HUES64 (cell line): ENCODE measurements at regions not wholly inside any gene's neighbourhood (a gene's known extent, or its start where the extent isn't known, plus 50 kb on each side); places are given as distances from the start of the nearest gene placed in this dataset.

Experiments
- H3K27ac ChIP-seq: 2 replicates; pipeline ENCODE4 v1.7.0; 2013; ENCODE audit warnings: low read depth, low read length, inconsistent platforms
- H3K27me3 ChIP-seq: 2 replicates; pipeline ENCODE4 v1.6.1; 2013; ENCODE audit warnings: mild to moderate bottlenecking, low read length; ENCODE audit not compliant: insufficient read depth
- H3K36me3 ChIP-seq: 2 replicates; pipeline ENCODE4 v1.6.1; 2013; ENCODE audit warnings: mild to moderate bottlenecking, low read length; ENCODE audit not compliant: insufficient read depth
- H3K4me1 ChIP-seq: 2 replicates; pipeline ENCODE4 v1.6.1; 2013; ENCODE audit warnings: mild to moderate bottlenecking, low read length, moderate library complexity; ENCODE audit not compliant: insufficient read depth
- H3K4me3 ChIP-seq: 2 replicates; pipeline ENCODE4 v1.5.1; 2013; ENCODE audit warnings: mild to moderate bottlenecking, low read length, moderate library complexity
- H3K9ac ChIP-seq: 2 replicates; pipeline ENCODE4 v1.6.1; 2013; ENCODE audit warnings: mild to moderate bottlenecking, low read depth, low read length
- H3K9me3 ChIP-seq: 2 replicates; pipeline ENCODE4 v1.6.1; 2013; ENCODE audit warnings: low read depth, low read length; ENCODE audit not compliant: insufficient read depth
- WGBS: fragments of 150-250, 120-280 bp; methylation state at CpG from one replicate; pipeline ENCODE4 v1.1.7; 2013; ENCODE audit warnings: missing lambda C conversion rate; 5-methylcytosine and 5-hydroxymethylcytosine counted together

DNA sequence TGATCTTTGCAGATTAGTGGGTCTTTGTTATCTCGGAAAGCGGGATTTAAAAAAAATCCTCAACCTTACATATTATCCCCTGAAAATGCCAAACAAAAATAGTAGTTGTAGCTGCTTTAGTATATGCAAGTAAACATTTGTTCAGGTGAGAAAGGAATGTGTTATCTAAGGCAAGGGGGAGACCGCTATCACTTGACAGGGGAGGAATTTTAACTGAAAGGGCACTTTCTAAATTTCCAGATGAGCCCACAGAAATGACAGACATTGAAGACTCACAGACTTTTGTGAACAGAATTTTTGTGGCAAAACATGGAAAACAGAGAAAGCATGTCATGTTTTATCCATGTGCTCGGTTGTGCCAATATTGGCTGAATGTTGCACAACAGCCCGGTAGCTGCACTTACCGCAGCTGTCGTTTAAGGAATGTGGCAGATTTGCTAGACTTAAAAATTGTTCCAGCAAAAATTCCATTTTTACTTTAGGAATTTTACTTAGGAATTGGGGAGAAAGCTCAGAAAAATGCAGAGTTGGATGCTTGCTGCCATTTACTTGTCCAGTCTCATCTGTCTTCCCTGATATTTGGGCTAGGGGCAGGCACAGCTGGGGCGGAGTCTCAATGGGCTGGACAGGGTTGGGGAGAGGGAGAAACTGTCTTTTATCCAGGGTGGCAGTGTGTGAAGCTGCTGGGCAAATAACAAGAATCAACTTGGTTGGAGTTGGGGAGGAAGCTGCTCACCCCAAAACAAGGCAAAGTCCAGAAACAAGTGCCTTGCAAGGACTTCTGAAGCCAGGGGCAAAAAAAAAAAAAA lies 94.6 kb upstream of the RPS6KA3 start:
- 76% methylated on average over 6 of the region's 8 CpGs for WGBS
- Histone ChIP-seq H3K36me3 (no peaks in the 10 kb centered on the region), H3K9ac (no peak overlapping the region), H3K4me1 (peaks cover 25% of the 10 kb centered on the region; the same call in 1 of the 2 replicates), H3K27me3 (no peaks in the 10 kb centered on the region), H3K9me3 (no peaks in the 10 kb centered on the region), H3K27ac (no peak overlapping the region), H3K4me3 (no peak overlapping the region)

DNA sequence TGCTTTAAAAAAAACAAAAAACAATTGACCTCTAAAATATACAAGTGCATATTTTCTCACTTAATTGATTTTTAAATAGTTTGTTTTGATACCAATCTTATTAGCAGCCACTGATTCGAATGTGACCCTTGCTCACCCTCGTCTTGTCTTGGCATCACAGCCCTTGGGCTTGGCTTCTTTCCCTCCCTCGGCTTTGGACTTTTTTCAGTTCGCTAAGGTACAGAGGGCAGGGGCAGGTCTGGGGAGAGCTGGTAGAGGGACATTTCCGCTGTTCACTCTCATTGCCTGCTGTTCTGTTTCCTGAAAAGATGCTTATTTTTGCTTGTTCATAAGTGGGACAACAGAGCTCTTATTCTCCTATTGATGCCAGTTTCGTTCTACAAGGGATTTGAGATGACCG lies 88.5 kb upstream of the RPS6KA3 start:
- Histone ChIP-seq H3K27ac (no peak overlapping the region), H3K9me3 (no peaks in the 10 kb centered on the region), H3K4me3 (no peak overlapping the region), H3K9ac (no peak overlapping the region), H3K27me3 (no peaks in the 10 kb centered on the region), H3K4me1 (no peaks in the 10 kb centered on the region), H3K36me3 (no peaks in the 10 kb centered on the region)
- 96% methylated on average over 7 of the region's 7 CpGs for WGBS

DNA sequence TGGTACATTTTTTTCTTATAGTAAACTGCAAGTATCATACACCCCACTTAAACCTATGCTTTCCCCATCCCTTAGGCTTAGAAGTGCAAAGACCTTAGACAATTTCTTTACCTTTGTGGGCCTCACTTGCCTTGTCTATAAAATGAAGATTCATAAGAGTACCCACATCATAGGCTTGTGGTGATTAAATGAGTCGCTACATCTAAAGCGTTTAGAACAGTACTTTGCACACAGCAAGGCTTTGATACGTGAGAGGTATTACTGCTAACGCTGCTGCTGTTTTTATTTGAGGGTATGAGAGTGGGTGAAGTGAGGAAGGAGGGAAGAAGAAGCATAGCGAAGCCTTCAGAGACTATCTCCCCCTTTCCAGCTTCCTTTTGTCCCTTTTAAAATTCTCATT lies 87.8 kb upstream of the RPS6KA3 start:
- Histone ChIP-seq H3K27me3 (no peaks in the 10 kb centered on the region), H3K27ac (no peak overlapping the region)
- 95% methylated on average over 4 of the region's 5 CpGs for WGBS

DNA sequence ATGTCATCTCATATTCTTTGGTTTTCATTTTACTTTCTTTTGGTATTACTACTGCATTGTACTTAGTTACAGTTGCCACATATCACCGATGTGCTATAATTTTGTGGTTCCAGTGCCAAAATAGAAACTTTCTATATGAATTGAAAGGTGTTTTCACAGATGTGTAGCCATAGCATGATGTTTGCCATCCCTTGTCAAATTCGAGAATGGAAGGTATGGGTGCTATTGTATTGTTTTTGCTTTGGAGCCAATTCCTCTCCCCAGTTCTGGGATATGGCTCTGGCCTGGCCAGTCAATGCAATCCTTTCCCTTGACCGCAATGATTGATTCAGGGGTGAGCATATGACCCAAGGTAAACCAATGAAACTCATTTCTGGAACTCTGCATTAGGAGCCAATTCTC lies 86.2 kb upstream of the RPS6KA3 start:
- H3K36me3 ChIP-seq: no peaks in the 10 kb centered on the region
- WGBS: 92% methylated on average over 2 of the region's 3 CpGs

More for the DNA sequence above, 87.8 kb upstream of the RPS6KA3 start:
- H3K9me3 ChIP-seq: no peaks in the 10 kb centered on the region
- H3K9ac ChIP-seq: no peak overlapping the region
- H3K4me1 ChIP-seq: no peaks in the 10 kb centered on the region
- no peak overlapping the region for H3K4me3 ChIP-seq
- H3K36me3 ChIP-seq: no peaks in the 10 kb centered on the region

DNA sequence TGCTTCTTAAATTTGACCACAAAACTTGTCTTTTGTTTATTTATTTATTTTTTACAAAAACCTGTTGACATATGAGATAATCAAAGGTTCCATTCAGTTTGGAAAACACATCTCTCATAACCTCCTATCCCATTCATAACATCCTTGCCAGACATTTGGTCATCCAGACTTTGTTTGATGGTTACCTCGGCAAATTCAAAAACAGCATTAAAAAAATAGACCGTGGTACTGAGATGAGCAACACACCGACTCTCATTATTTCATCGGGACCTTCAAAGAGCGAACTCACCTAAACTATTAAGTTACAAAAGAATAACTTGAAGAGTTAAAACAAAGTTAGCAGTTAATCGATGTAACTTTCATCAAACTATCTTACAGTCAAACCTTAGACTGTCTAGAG lies 85.8 kb upstream of the RPS6KA3 start:
- no peak overlapping the region for H3K9ac ChIP-seq
- no peaks in the 10 kb centered on the region for H3K36me3 ChIP-seq
- no peak overlapping the region for H3K4me3 ChIP-seq
- no peaks in the 10 kb centered on the region for H3K27me3 ChIP-seq
- 92% methylated on average over 5 of the region's 6 CpGs for WGBS
- H3K9me3 ChIP-seq: no peaks in the 10 kb centered on the region
- no peaks in the 10 kb centered on the region for H3K4me1 ChIP-seq
- H3K27ac ChIP-seq: no peak overlapping the region

More for the DNA sequence above, 86.2 kb upstream of the RPS6KA3 start:
- no peak overlapping the region for H3K9ac ChIP-seq
- no peaks in the 10 kb centered on the region for H3K27me3 ChIP-seq
- no peak overlapping the region for H3K4me3 ChIP-seq
- no peaks in the 10 kb centered on the region for H3K9me3 ChIP-seq
- H3K27ac ChIP-seq: no peak overlapping the region
- no peaks in the 10 kb centered on the region for H3K4me1 ChIP-seq

DNA sequence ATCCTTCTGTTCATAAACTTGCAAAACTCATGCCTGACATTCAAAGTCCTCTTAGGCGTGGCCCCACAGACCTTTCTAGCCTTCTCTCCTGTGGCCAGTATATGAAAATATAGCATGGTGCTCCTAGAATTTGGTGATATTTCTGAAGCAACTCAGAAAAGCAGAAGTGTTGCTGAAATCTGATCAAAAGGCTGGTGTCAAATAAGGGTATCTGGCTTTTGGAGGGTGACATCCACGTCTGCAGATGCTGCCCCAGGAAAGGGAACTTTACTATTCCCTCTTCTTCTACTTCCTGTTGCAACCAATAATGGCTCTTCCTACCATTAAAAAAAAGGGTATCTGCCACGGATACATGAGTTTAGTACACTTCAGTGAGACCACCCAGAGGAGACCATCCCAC lies 83.9 kb upstream of the RPS6KA3 start:
- no peak overlapping the region for H3K9ac ChIP-seq
- no peaks in the 10 kb centered on the region for H3K4me1 ChIP-seq
- no peaks in the 10 kb centered on the region for H3K27me3 ChIP-seq
- H3K9me3 ChIP-seq: no peaks in the 10 kb centered on the region
- 83% methylated on average over 3 of the region's 3 CpGs for WGBS
- no peak overlapping the region for H3K4me3 ChIP-seq
- no peaks in the 10 kb centered on the region for H3K36me3 ChIP-seq
- no peak overlapping the region for H3K27ac ChIP-seq

DNA sequence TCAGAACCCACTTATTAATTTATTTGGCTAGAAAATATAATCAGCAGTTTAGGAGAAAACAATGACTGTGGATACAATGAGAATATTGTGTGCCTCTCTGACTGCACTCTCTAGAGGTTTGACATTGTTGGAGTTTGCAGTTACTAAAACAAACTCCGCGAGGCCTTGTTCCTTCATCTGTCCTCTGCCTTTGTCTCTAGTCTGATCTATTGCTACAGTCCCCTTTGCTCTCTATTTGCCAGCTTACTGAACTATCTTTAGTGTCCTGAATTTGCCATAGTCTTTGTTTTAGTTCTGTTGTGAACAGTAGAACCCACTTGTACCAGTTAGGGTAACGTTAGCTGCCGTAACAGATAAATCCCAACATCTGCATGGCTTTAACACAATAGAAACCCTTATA lies 81.4 kb upstream of the RPS6KA3 start:
- Histone ChIP-seq H3K36me3 (no peaks in the 10 kb centered on the region), H3K27me3 (no peaks in the 10 kb centered on the region), H3K9ac (no peak overlapping the region), H3K9me3 (no peaks in the 10 kb centered on the region), H3K4me1 (no peaks in the 10 kb centered on the region), H3K4me3 (no peak overlapping the region), H3K27ac (no peak overlapping the region)
- WGBS: 91% methylated on average over 4 of the region's 4 CpGs

DNA sequence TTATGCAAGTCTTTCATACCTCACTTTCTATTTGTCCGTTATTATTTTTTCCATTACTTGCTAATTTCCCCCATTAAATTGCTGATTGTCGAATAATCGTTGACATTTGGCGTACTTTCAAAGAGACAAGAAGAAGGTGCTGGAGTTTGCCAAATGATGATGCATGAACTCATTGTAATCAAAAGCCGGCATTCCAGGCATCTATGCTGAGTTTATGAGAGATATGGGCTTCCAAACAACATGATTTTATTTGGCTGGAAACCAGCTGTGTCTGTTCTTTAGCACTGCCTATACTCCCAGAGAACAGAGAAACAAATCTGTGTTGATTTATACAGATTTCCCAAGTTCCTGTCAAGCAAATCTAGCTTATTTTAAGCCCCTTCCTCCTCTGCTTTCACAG lies 80.8 kb upstream of the RPS6KA3 start:
- no peaks in the 10 kb centered on the region for H3K4me1 ChIP-seq
- no peak overlapping the region for H3K27ac ChIP-seq
- no peaks in the 10 kb centered on the region for H3K36me3 ChIP-seq
- no peak overlapping the region for H3K9ac ChIP-seq
- H3K4me3 ChIP-seq: no peak overlapping the region
- H3K27me3 ChIP-seq: no peaks in the 10 kb centered on the region
- 95% methylated on average over 5 of the region's 5 CpGs for WGBS
- H3K9me3 ChIP-seq: no peaks in the 10 kb centered on the region

DNA sequence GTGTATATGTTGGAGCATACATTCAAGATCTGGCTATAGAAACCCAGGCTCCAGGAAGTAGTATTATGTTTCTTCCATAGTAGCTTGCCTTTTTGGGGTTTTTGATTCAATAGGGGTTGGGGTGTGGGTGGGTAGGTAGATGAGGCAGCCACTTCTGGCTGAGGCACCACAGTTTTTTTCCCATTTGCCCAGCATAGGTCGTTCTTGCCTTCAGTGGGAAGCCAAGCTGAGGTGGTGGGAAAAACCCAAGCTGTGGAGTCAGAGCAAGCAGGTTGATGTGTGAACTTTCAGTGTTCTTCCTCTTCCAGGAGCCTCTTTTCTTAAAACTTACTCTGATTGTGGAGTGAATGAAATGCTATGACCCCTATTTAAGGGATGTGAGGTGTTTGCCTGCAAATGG lies 67.0 kb upstream of the RPS6KA3 start:
- Histone ChIP-seq H3K9ac (no peak overlapping the region), H3K27me3 (peaks cover 60% of the 10 kb centered on the region), H3K27ac (no peak overlapping the region), H3K4me3 (no peak overlapping the region), H3K9me3 (no peaks in the 10 kb centered on the region), H3K36me3 (no peaks in the 10 kb centered on the region), H3K4me1 (no peaks in the 10 kb centered on the region; the same call in 1 of the 2 replicates)
- 11% methylated on average over 1 of the region's 1 CpG for WGBS

DNA sequence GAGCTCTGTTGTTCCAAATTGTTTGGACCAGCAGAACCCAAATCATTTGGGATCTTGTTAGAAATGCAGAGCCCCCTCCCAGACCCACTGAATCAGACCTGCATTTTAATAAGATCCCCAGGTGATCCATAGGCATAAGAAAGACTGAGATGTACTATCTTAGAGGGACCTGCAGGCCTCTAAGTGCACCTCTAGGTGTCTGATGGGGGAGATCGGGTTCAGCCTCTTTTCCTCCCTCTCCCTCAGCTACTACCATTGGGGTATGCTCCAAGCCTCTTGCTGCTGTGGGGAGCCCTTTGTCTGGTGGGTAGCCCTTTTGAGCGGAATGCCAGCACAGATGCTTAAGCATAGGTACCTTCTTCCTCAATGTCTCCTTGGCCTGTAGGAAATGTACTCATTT lies 63.8 kb upstream of the RPS6KA3 start:
- Histone ChIP-seq H3K9ac (no peak overlapping the region), H3K4me3 (no peak overlapping the region), H3K27me3 (peaks cover 60% of the 10 kb centered on the region), H3K4me1 (no peaks in the 10 kb centered on the region; the same call in 1 of the 2 replicates), H3K9me3 (no peaks in the 10 kb centered on the region), H3K27ac (no peak overlapping the region), H3K36me3 (no peaks in the 10 kb centered on the region)
- 67% methylated on average over 1 of the region's 2 CpGs for WGBS

DNA sequence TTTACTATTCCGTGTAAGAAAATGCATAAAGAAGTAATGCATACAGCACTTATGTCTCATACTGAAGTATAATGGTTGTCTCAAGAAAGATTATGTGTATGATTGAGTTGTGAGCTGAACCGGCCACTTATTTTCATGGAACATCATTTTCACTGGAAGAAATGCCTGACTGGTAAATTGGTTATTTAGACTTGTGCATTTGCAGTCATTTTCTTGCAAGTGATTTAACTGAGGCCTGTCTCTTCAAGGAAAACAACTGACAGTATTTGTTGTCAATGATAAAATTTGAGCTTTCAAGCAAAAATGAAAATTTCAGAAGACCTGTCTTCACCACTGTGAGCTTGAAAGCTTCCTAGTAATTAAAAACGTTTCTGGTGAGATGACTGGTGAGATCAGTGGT lies 62.7 kb upstream of the RPS6KA3 start:
- H3K4me3 ChIP-seq: no peak overlapping the region
- no peaks in the 10 kb centered on the region; the same call in 1 of the 2 replicates for H3K4me1 ChIP-seq
- no peak overlapping the region for H3K27ac ChIP-seq
- no peaks in the 10 kb centered on the region for H3K9me3 ChIP-seq
- no peaks in the 10 kb centered on the region for H3K36me3 ChIP-seq
- H3K27me3 ChIP-seq: peaks cover 55% of the 10 kb centered on the region
- no peak overlapping the region for H3K9ac ChIP-seq
- 100% methylated on average over 2 of the region's 3 CpGs for WGBS
